HEK293 (cell line): ENCODE measurements at regions not wholly inside any gene's neighbourhood (a gene's known extent, or its start where the extent isn't known, plus 50 kb on each side); places are given as distances from the start of the nearest gene placed in this dataset.

Source experiments
- CTCF ChIA-PET: fragments of 350-600 bp; formaldehyde crosslinking; extraction: SDS; loops from one replicate; lab custom pipeline; 2021; ENCODE audit warnings: antibody characterized with exemption; lab: Yijun Ruan, JAX
- POLR2A ChIA-PET: fragments of 300-600 bp; formaldehyde crosslinking; extraction: SDS; loops from one replicate; lab custom pipeline; 2020; ENCODE audit warnings: antibody characterized with exemption, inconsistent platforms; lab: Yijun Ruan, JAX
- H3K27ac ChIP-seq: fragments of 200-500 bp; sonication (Bioruptor generic); 2 replicates; pipeline ENCODE4 v1.5.1; 2014; ENCODE audit warnings: low read depth, low read length, control low read depth, inconsistent platforms; ENCODE audit errors: extremely low read depth
- H3K36me3 ChIP-seq, 2 experiments: fragments of 200-500 bp in 1 of 2; sonication (Bioruptor generic) in 1 of 2; 1 replicate in 1 of 2; 2 replicates in 1 of 2; pipeline ENCODE4 v1.5.1; 2014 to 2017; ENCODE audit warnings: inconsistent platforms in 2 of 2, low read length in 2 of 2; ENCODE audit not compliant: control insufficient read depth in 2 of 2, insufficient read depth in 1 of 2
- H3K4me1 ChIP-seq: fragments of 200-500 bp; sonication (Bioruptor generic); 2 replicates; pipeline ENCODE4 v1.5.1; 2014; ENCODE audit warnings: mild to moderate bottlenecking, low read length, inconsistent platforms; ENCODE audit not compliant: control insufficient read depth, insufficient read depth
- H3K4me3 ChIP-seq: 2 replicates; pipeline ENCODE4 v1.5.1; 2011; ENCODE audit warnings: low read depth, mild to moderate bottlenecking, control low read depth, low read length, moderate library complexity
- H3K9me3 ChIP-seq: fragments of 200-500 bp; sonication (Bioruptor generic); 2 replicates; pipeline ENCODE4 v1.5.1; 2014; ENCODE audit warnings: low read depth, low read length, inconsistent platforms; ENCODE audit not compliant: control insufficient read depth, insufficient read depth
- BCL11B ChIP-seq: fragments of 450-650 bp; formaldehyde crosslinking; IDR thresholded peaks from 2 replicates; pipeline ENCODE4 v1.5.1; 2016; ENCODE audit warnings: low read depth, missing biosample characterization, missing genetic modification characterization
- KLF7 ChIP-seq: fragments of 450-650 bp; formaldehyde crosslinking; IDR thresholded peaks from 2 replicates; pipeline ENCODE4 v1.5.1; 2016; ENCODE audit warnings: missing biosample characterization, missing genetic modification characterization, borderline replicate concordance
- PRDM6 ChIP-seq: fragments of 450-650 bp; formaldehyde crosslinking; IDR thresholded peaks from 2 replicates; pipeline ENCODE4 v1.5.1; 2017; ENCODE audit warnings: missing biosample characterization, missing genetic modification characterization
- SETDB1 ChIP-seq: IDR thresholded peaks from one replicate; pipeline ENCODE4 v1.6.1; 2017; ENCODE audit warnings: mild to moderate bottlenecking, low read length, moderate library complexity, mixed read lengths; ENCODE audit not compliant: insufficient read length
- ZBTB17 ChIP-seq: fragments of 450-650 bp; formaldehyde crosslinking; IDR thresholded peaks from 2 replicates; pipeline ENCODE4 v1.5.1; 2016; ENCODE audit warnings: missing biosample characterization, missing genetic modification characterization
- ZFP3 ChIP-seq: fragments of 450-650 bp; formaldehyde crosslinking; IDR thresholded peaks from 2 replicates; pipeline ENCODE4 v1.5.1; 2016; ENCODE audit warnings: low read depth, missing biosample characterization, missing genetic modification characterization
- ZNF157 ChIP-seq: fragments of 450-650 bp; formaldehyde crosslinking; IDR thresholded peaks from 2 replicates; pipeline ENCODE4 v1.5.1; 2016; ENCODE audit warnings: missing biosample characterization, missing genetic modification characterization
- ZNF19 ChIP-seq: fragments of 450-650 bp; formaldehyde crosslinking; IDR thresholded peaks from 2 replicates; pipeline ENCODE4; 2016; ENCODE audit warnings: missing biosample characterization, missing genetic modification characterization, low read depth
- ZNF433 ChIP-seq: fragments of 450-650 bp; formaldehyde crosslinking; IDR thresholded peaks from 2 replicates; pipeline ENCODE4 v1.5.1; 2016; ENCODE audit warnings: missing biosample characterization, missing genetic modification characterization, low read depth
- ZNF48 ChIP-seq: fragments of 450-650 bp; formaldehyde crosslinking; IDR thresholded peaks from 2 replicates; pipeline ENCODE4 v1.5.1; 2016; ENCODE audit warnings: missing biosample characterization, missing genetic modification characterization
- ZNF488 ChIP-seq: fragments of 450-650 bp; formaldehyde crosslinking; IDR thresholded peaks from 2 replicates; pipeline ENCODE4 v1.5.1; 2016; ENCODE audit warnings: missing biosample characterization, missing genetic modification characterization
- ZSCAN4 ChIP-seq: fragments of 450-650 bp; formaldehyde crosslinking; IDR thresholded peaks from 2 replicates; pipeline ENCODE4 v1.5.1; 2017; ENCODE audit warnings: missing biosample characterization, missing genetic modification characterization
- TF ChIP-seq, protein P1 (sequence below): fragments of 450-650 bp; formaldehyde crosslinking; IDR thresholded peaks from 2 replicates; pipeline ENCODE4 v1.5.1; 2016; ENCODE audit warnings: missing biosample characterization, missing genetic modification characterization
- TF ChIP-seq, protein P2 (sequence below): fragments of 450-650 bp; formaldehyde crosslinking; IDR thresholded peaks from 2 replicates; pipeline ENCODE4 v1.5.1; 2016; ENCODE audit warnings: missing biosample characterization, missing genetic modification characterization

DNA sequence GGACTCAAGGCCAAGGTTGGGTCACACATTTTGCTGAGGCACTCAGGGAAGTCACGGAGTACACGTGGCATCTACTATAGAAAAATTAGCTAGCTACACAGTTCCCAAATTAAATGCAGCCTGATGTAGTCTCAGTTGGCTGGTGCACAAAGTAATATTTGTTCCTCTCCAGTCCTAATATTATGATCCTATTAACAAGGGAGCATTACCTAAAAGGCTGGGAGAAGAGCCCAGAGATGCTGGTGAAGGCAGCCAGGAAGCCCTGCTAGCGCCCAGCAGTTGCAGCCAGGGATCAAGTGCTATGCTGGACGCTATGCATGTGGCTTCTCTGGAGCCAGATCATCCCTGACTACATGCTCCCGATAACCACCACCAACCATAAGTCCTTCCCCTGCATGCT, 88.0 kb upstream of the GSC start:
- no peaks in the 10 kb centered on the region for H3K4me1 ChIP-seq
- no peaks in the 10 kb centered on the region for H3K9me3 ChIP-seq
- ChIA-PET CTCF (no interaction called here), POLR2A (interaction anchor here (0.6 kb wide), 1 partner anchor 107 kb away, joined by 3 read pairs; no protein-coding TSS in a partner anchor)
- TF ChIP-seq ZNF433 (tag by site-specific recombination), result no peak
- no peak for TF ChIP-seq PRDM6 (tag by site-specific recombination)
- TF ChIP-seq ZBTB17 (tag by site-specific recombination), result no peak
- TF ChIP-seq, protein P1, sequence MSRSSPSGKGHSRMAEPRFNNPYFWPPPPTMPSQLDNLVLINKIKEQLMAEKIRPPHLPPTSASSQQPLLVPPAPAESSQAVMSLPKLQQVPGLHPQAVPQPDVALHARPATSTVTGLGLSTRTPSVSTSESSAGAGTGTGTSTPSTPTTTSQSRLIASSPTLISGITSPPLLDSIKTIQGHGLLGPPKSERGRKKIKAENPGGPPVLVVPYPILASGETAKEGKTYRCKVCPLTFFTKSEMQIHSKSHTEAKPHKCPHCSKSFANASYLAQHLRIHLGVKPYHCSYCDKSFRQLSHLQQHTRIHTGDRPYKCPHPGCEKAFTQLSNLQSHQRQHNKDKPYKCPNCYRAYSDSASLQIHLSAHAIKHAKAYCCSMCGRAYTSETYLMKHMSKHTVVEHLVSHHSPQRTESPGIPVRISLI (tag by site-specific recombination), result no peak
- no peak for TF ChIP-seq ZSCAN4 (tag by site-specific recombination)
- TF ChIP-seq KLF7 (tag by site-specific recombination), result no peak
- no peak for TF ChIP-seq ZNF488 (tag by site-specific recombination)
- no peak for TF ChIP-seq BCL11B (tag by site-specific recombination)
- no peak for TF ChIP-seq ZFP3 (tag by site-specific recombination)
- no peak for TF ChIP-seq ZNF48
- no peaks in the 10 kb centered on the region for H3K36me3 ChIP-seq
- no peak overlapping the region for H3K27ac ChIP-seq
- no peak overlapping the region for H3K4me3 ChIP-seq

- CTCF ChIA-PET, result no interaction called here
- TF ChIP-seq SETDB1 (peak; percentile 63), ZNF157 (tag by site-specific recombination) (no peak)
- POLR2A ChIA-PET, result no interaction called here
- Histone ChIP-seq H3K9me3 (no peaks in the 10 kb centered on the region), H3K4me3 (no peak overlapping the region), H3K27ac (no peak overlapping the region), H3K36me3 (no peaks in the 10 kb centered on the region), H3K4me1 (no peaks in the 10 kb centered on the region)
These were observed 84.0 kb upstream of the GSC start for GRCh38 chr14:94853920-94854319.

DNA sequence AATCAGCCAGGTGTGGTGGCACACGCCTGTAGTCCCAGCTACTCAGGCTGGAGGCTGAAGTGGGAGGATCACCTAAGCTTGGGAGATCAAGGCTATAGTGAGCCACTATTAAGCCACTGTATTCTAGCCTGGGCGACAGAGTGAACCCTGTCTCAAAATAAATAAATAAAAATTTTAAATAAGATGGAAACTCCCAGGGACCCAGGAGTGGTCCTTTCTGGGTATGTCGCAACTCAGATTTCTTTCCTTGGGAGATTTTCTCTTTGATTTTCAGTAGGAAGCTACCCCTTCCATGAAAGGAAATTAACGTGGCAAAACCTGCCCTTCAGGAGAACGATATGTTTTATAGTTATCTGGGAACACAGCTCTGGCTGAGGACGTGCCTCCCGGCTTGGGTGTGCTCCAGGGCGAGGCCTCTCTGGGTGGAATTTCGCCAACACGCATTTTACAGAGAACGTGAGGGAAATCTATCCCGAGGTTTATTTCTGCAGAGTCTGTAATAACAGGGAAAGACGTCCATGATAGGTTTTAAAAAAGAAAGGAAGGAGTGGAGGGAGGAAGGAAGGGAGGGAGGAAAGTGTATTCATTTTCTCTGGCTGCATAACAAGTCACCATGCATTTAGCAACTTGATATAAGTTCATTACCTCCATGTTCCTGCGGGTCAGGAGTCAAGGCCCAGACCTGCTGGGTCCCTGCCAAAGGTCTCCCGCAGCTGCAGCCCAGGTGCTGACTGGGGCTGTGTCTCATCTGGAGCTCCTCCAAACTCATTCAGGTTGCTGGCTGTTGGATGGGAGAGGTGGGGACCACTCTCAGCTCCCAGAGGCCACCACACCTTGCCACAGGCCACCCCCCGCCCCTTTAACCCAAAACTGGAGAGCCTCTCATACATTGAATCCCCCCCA, 80.6 kb upstream of the GSC start:
- H3K4me1 ChIP-seq, result no peaks in the 10 kb centered on the region
- H3K27ac ChIP-seq, result no peak overlapping the region
- no peaks in the 10 kb centered on the region for H3K36me3 ChIP-seq
- H3K4me3 ChIP-seq, result no peak overlapping the region
- TF ChIP-seq, protein P2, sequence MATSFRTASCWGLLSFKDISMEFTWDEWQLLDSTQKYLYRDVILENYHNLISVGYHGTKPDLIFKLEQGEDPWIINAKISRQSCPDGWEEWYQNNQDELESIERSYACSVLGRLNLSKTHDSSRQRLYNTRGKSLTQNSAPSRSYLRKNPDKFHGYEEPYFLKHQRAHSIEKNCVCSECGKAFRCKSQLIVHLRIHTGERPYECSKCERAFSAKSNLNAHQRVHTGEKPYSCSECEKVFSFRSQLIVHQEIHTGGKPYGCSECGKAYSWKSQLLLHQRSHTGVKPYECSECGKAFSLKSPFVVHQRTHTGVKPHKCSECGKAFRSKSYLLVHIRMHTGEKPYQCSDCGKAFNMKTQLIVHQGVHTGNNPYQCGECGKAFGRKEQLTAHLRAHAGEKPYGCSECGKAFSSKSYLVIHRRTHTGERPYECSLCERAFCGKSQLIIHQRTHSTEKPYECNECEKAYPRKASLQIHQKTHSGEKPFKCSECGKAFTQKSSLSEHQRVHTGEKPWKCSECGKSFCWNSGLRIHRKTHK (tag by site-specific recombination), result no peak
- no peak for TF ChIP-seq ZNF19 (tag by site-specific recombination)
- H3K9me3 ChIP-seq, result no peaks in the 10 kb centered on the region
- CTCF ChIA-PET, result no interaction called here
- POLR2A ChIA-PET, result no interaction called here
